ENCODE measurements at regions not wholly inside any gene's neighbourhood (a gene's known extent, or its start where the extent isn't known, plus 50 kb on each side); places are given as distances from the start of the nearest gene placed in this dataset.

- peak overlapping the region in 3 of 21 experiments; percentile 24 to 90 (median 77) for H3K27ac ChIP-seq
- H3K4me3 ChIP-seq: peak overlapping the region in 3 of 7 experiments; percentile 16 to 42 (median 29)
These were observed 112.9 kb upstream of the ARHGEF3 start for GRCh38 chr3:56914646-56915045.

- no peak overlapping the region for H3K27ac ChIP-seq
- H3K4me3 ChIP-seq: no peak overlapping the region
These were observed 109.6 kb upstream of the ARHGEF3 start for GRCh38 chr3:56911363-56911762.

- Histone ChIP-seq H3K4me3 (no peak overlapping the region), H3K27ac (no peak overlapping the region)
These were observed 107.6 kb upstream of the ARHGEF3 start for GRCh38 chr3:56909349-56909748.

GRCh38 chr3:56908004-56908403 is 106.3 kb upstream of the ARHGEF3 start:
- H3K27ac ChIP-seq: no peak overlapping the region

GRCh38 chr3:56904552-56905215 is 102.9 kb upstream of the ARHGEF3 start:
- no peak overlapping the region for H3K4me3 ChIP-seq
- no peak overlapping the region for H3K27ac ChIP-seq

More at GRCh38 chr3:56908004-56908403, 106.3 kb upstream of the ARHGEF3 start:
- no peak overlapping the region for H3K4me3 ChIP-seq

- H3K27ac ChIP-seq: no peak overlapping the region
- no peak overlapping the region for H3K4me3 ChIP-seq
These were observed 101.6 kb upstream of the ARHGEF3 start for GRCh38 chr3:56903231-56903782.

- Histone ChIP-seq H3K27ac (no peak overlapping the region), H3K4me3 (no peak overlapping the region)
These were observed 100.9 kb upstream of the ARHGEF3 start for GRCh38 chr3:56902468-56903160.

GRCh38 chr3:56900801-56901200 is 99.1 kb upstream of the ARHGEF3 start:
- H3K27ac ChIP-seq: no peak overlapping the region

GRCh38 chr3:56899851-56900250 is 98.1 kb upstream of the ARHGEF3 start:
- H3K4me3 ChIP-seq: no peak overlapping the region
- H3K27ac ChIP-seq: no peak overlapping the region

More at GRCh38 chr3:56900801-56901200, 99.1 kb upstream of the ARHGEF3 start:
- H3K4me3 ChIP-seq: no peak overlapping the region

GRCh38 chr3:56899078-56899477 is 97.3 kb upstream of the ARHGEF3 start:
- no peak overlapping the region for H3K27ac ChIP-seq

GRCh38 chr3:56896357-56896756 is 94.6 kb upstream of the ARHGEF3 start:
- H3K4me3 ChIP-seq: no peak overlapping the region
- H3K27ac ChIP-seq: no peak overlapping the region

More at GRCh38 chr3:56899078-56899477, 97.3 kb upstream of the ARHGEF3 start:
- no peak overlapping the region for H3K4me3 ChIP-seq

GRCh38 chr3:56894881-56895431 is 93.2 kb upstream of the ARHGEF3 start:
- Histone ChIP-seq H3K27ac (no peak overlapping the region), H3K4me3 (no peak overlapping the region)

GRCh38 chr3:56890448-56891091 is 88.8 kb upstream of the ARHGEF3 start:
- Histone ChIP-seq H3K27ac (no peak overlapping the region), H3K4me3 (no peak overlapping the region)

GRCh38 chr3:56889131-56889530 is 87.4 kb upstream of the ARHGEF3 start:
- H3K4me3 ChIP-seq: no peak overlapping the region
- H3K27ac ChIP-seq: no peak overlapping the region

- Histone ChIP-seq H3K27ac (peak overlapping the region in 5 of 21 experiments; percentile 3 to 52 (median 17)), H3K4me3 (no peak overlapping the region)
These were observed 85.8 kb upstream of the ARHGEF3 start for GRCh38 chr3:56887402-56888025.

GRCh38 chr3:56886314-56886713 is 84.6 kb upstream of the ARHGEF3 start:
- no peak overlapping the region for H3K4me3 ChIP-seq

GRCh38 chr3:56885879-56886278 is 84.1 kb upstream of the ARHGEF3 start:
- Histone ChIP-seq H3K4me3 (no peak overlapping the region), H3K27ac (peak overlapping the region in 1 of 21 experiments; percentile 6)

More at GRCh38 chr3:56886314-56886713, 84.6 kb upstream of the ARHGEF3 start:
- peak overlapping the region in 1 of 21 experiments; percentile 6 for H3K27ac ChIP-seq

GRCh38 chr3:56885453-56885852 is 83.7 kb upstream of the ARHGEF3 start:
- no peak overlapping the region for H3K4me3 ChIP-seq
- no peak overlapping the region for H3K27ac ChIP-seq

GRCh38 chr3:56884387-56884786 is 82.6 kb upstream of the ARHGEF3 start:
- Histone ChIP-seq H3K27ac (no peak overlapping the region), H3K4me3 (no peak overlapping the region)

- H3K4me3 ChIP-seq: no peak overlapping the region
- no peak overlapping the region for H3K27ac ChIP-seq
These were observed 82.1 kb upstream of the ARHGEF3 start for GRCh38 chr3:56883828-56884227.

Data from skin epidermis (tissue), 12 donors.